ENCODE measurements at regions not wholly inside any gene's neighbourhood (a gene's known extent, or its start where the extent isn't known, plus 50 kb on each side); places are given as distances from the start of the nearest gene placed in this dataset.

GRCh38 chr2:116074161-116074560, 1631.7 kb downstream of the DPP10 start:
- Histone ChIP-seq H3K9me1 (replicated peaks; ENCODE audit: control insufficient read depth, extremely low read depth, insufficient read depth, low read length) (no peaks in the 10 kb centered on the region), H3K27ac (ENCODE audit: insufficient read depth, low read depth, low read length) (no peak overlapping the region), H2AFZ (ENCODE audit: low read depth, low read length) (no peak overlapping the region), H3K9me3 (replicated peaks; ENCODE audit: control insufficient read depth, insufficient read depth, low read length) (peaks cover 4% of the 10 kb centered on the region), H3K36me3 (ENCODE audit: control insufficient read depth in 2 of 2, extremely low read depth in 1 of 2, insufficient read depth in 2 of 2, low read length in 2 of 2) (no peaks in the 10 kb centered on the region), H3K4me2 (ENCODE audit: insufficient read depth, low read length) (no peak overlapping the region), H3K79me2 (ENCODE audit: control insufficient read depth, insufficient read depth, low read length) (no peaks in the 10 kb centered on the region), H3K9ac (replicated peaks; ENCODE audit: extremely low read depth, insufficient read depth, low read length) (no peak overlapping the region), H4K20me1 (replicated peaks; ENCODE audit: control insufficient read depth, extremely low read depth, insufficient read depth, low read length) (no peaks in the 10 kb centered on the region), H3K27me3 (ENCODE audit: control insufficient read depth in 2 of 2, insufficient read depth in 2 of 2, low read length in 2 of 2) (no peaks in the 10 kb centered on the region), H3K4me1 (ENCODE audit: control insufficient read depth, extremely low read depth, insufficient read depth, low read length) (no peaks in the 10 kb centered on the region), H3K4me3 (replicated peaks in 1 of 3; ENCODE audit: insufficient read depth in 1 of 3, low read depth in 1 of 3, low read length in 3 of 3) (no peak overlapping the region)
- POLR2A ChIA-PET = no interaction called here
- CTCF ChIA-PET = no interaction called here
- dilution Hi-C loops (cut with MboI; ENCODE audit: extremely low pct_ligation_motif_present, low sequenced_read_pairs) (no loop called here), intact Hi-C loops (cut with micrococcal nuclease) (no loop called here)
- no peak for DNase-seq (ENCODE audit: low read depth, low spot score)
- TF ChIP-seq MAX (IDR thresholded peaks at IDR 0.05; ENCODE audit: insufficient read depth, insufficient read length) = no peak
- no peak for TF ChIP-seq MYC (IDR thresholded peaks at IDR 0.05; ENCODE audit: low read depth, low read length)
- TF ChIP-seq CTCF (IDR thresholded peaks at IDR 0.05; ENCODE audit: extremely low read depth in 1 of 2, insufficient read depth in 1 of 2, low read depth in 1 of 2, low read length in 2 of 2) = no peak
- no peak for TF ChIP-seq JUN (IDR thresholded peaks at IDR 0.05; ENCODE audit: borderline replicate concordance, insufficient read depth, insufficient read length, low read depth)
- no peak for TF ChIP-seq GATA2 (IDR thresholded peaks at IDR 0.05; ENCODE audit: insufficient read depth, insufficient read length, low read depth, low read length)
- TF ChIP-seq FOS (IDR thresholded peaks at IDR 0.05; ENCODE audit: borderline replicate concordance, insufficient read depth, low read length) = no peak
- TF ChIP-seq POLR2A (IDR thresholded peaks at IDR 0.05; ENCODE audit: low read depth, low read length) = no peak
- no peak for TF ChIP-seq EZH2 (IDR thresholded peaks at IDR 0.05; ENCODE audit: borderline replicate concordance, low read depth, low read length, severe bottlenecking)
- no peak for FAIRE-seq
- BruUV-seq (replicated peaks) = no TSS peak
